IMR-90 (cell line): ENCODE measurements at regions not wholly inside any gene's neighbourhood (a gene's known extent, or its start where the extent isn't known, plus 50 kb on each side); places are given as distances from the start of the nearest gene placed in this dataset.
"Not testable (repeated sequence)": the region's sequence is repeated elsewhere in the genome, so short reads cannot be mapped to it uniquely, and the experiment has no call there.

Source experiments
- ATAC-seq: fragments of 200-7000 bp; cut with Tn5 transposase; 2 replicates; pipeline ENCODE4 v1.9.1; 2020; ENCODE audit warnings: low read depth, mild to moderate bottlenecking, moderate library complexity
- BruUV-seq: library from RNA; stranded (reverse); fragments of 400-500 nt; replicated peaks from 2 replicates; lab custom pipeline; 2021; lab: Mats Ljungman, UMichigan
- CTCF ChIA-PET: fragments of 300-600 bp; formaldehyde crosslinking; extraction: SDS; loops from one replicate; lab custom pipeline; 2021; ENCODE audit warnings: antibody characterized with exemption; lab: Yijun Ruan, JAX
- POLR2A ChIA-PET: fragments of 300-600 bp; sonication (Branson Sonifier 250); formaldehyde crosslinking; loops from one replicate; lab custom pipeline; 2022; ENCODE audit warnings: antibody characterized with exemption; ENCODE audit not compliant: unreplicated experiment; lab: Charles Lee
- DNase-seq: peaks from one replicate; pipeline ENCODE4 v3.0.0; 2013
- H2AFZ ChIP-seq: replicated peaks from 2 replicates; pipeline ENCODE3; 2013; ENCODE audit warnings: low read length, mild to moderate bottlenecking; ENCODE audit not compliant: poor library complexity
- H2AK5ac ChIP-seq: 2 replicates; pipeline ENCODE4 v1.6.1; 2013; ENCODE audit warnings: low read depth, low read length, inconsistent platforms
- H2AK9ac ChIP-seq: replicated peaks from 2 replicates; pipeline ENCODE3; 2013; ENCODE audit warnings: mild to moderate bottlenecking, low read depth, low read length, moderate library complexity; ENCODE audit not compliant: poor library complexity
- H2BK120ac ChIP-seq: 2 replicates; pipeline ENCODE4 v1.6.1; 2013; ENCODE audit warnings: low read depth, low read length, inconsistent platforms
- H2BK15ac ChIP-seq: 3 replicates; pipeline ENCODE4 v1.6.1; 2013; ENCODE audit warnings: low read depth, low read length, inconsistent platforms
- H2BK20ac ChIP-seq: 2 replicates; pipeline ENCODE4 v1.6.1; 2013; ENCODE audit warnings: low read depth, mild to moderate bottlenecking, inconsistent platforms, low read length, moderate library complexity
- H2BK5ac ChIP-seq: 2 replicates; pipeline ENCODE4 v1.6.1; 2013; ENCODE audit warnings: mild to moderate bottlenecking, low read depth, low read length, inconsistent platforms; ENCODE audit not compliant: poor library complexity, severe bottlenecking
- H3K14ac ChIP-seq: replicated peaks from 2 replicates; pipeline ENCODE4 v1.6.1; 2013; ENCODE audit warnings: low read depth, low read length, inconsistent platforms
- H3K18ac ChIP-seq: 2 replicates; pipeline ENCODE4 v1.6.1; 2013; ENCODE audit warnings: low read depth, low read length, control low read depth
- H3K23ac ChIP-seq: 2 replicates; pipeline ENCODE4 v1.6.1; 2013; ENCODE audit warnings: low read depth, low read length, inconsistent platforms
- H3K27ac ChIP-seq: 2 replicates; pipeline ENCODE4 v1.5.1; 2013; ENCODE audit warnings: mild to moderate bottlenecking, control low read depth, low read length; ENCODE audit not compliant: insufficient read depth
- H3K27me3 ChIP-seq: 2 replicates; pipeline ENCODE4 v1.6.1; 2013; ENCODE audit warnings: low read length; ENCODE audit not compliant: control insufficient read depth, insufficient read depth
- H3K36me3 ChIP-seq: 2 replicates; pipeline ENCODE4 v1.6.1; 2013; ENCODE audit warnings: low read length, mixed read lengths; ENCODE audit not compliant: control insufficient read depth, insufficient read depth
- H3K4ac ChIP-seq: 2 replicates; pipeline ENCODE4 v1.6.1; 2013; ENCODE audit warnings: low read depth, low read length, inconsistent platforms
- H3K4me1 ChIP-seq: 2 replicates; pipeline ENCODE4 v1.6.1; 2013; ENCODE audit warnings: low read length, mixed read lengths; ENCODE audit not compliant: control insufficient read depth, insufficient read depth
- H3K4me2 ChIP-seq: 2 replicates; pipeline ENCODE4 v1.6.1; 2013; ENCODE audit warnings: low read depth, mild to moderate bottlenecking, control low read depth, low read length, moderate library complexity
- H3K4me3 ChIP-seq: 2 replicates; pipeline ENCODE4 v1.5.1; 2013; ENCODE audit warnings: low read depth, mild to moderate bottlenecking, control low read depth, low read length, moderate library complexity; ENCODE audit not compliant: insufficient read depth
- H3K56ac ChIP-seq: 2 replicates; pipeline ENCODE4 v1.6.1; 2013; ENCODE audit warnings: low read length, inconsistent platforms; ENCODE audit not compliant: insufficient read depth; ENCODE audit errors: extremely low read depth
- H3K79me1 ChIP-seq, 2 experiments: 2 replicates each; pipeline ENCODE4 v1.6.1; 2013; ENCODE audit warnings: low read length in 2 of 2, inconsistent platforms in 1 of 2, low read depth in 1 of 2
- H3K9ac ChIP-seq: 2 replicates; pipeline ENCODE4 v1.6.1; 2013; ENCODE audit warnings: low read depth, low read length, control low read depth
- H3K9me1 ChIP-seq: 2 replicates; pipeline ENCODE4 v1.6.1; 2013; ENCODE audit warnings: low read length, inconsistent platforms; ENCODE audit not compliant: insufficient read depth
- H3K9me3 ChIP-seq: 2 replicates; pipeline ENCODE4 v1.6.1; 2013; ENCODE audit warnings: low read length; ENCODE audit not compliant: control insufficient read depth, insufficient read depth
- H4K20me1 ChIP-seq: 2 replicates; pipeline ENCODE4 v1.6.1; 2013; ENCODE audit warnings: low read length, inconsistent platforms; ENCODE audit not compliant: insufficient read depth
- H4K5ac ChIP-seq: 2 replicates; pipeline ENCODE4 v1.6.1; 2013; ENCODE audit warnings: mild to moderate bottlenecking, low read depth, low read length, control low read depth
- H4K8ac ChIP-seq, 2 experiments: 2 replicates each; pipeline ENCODE4 v1.6.1; 2013; ENCODE audit warnings: low read depth in 2 of 2, low read length in 2 of 2, control low read depth in 1 of 2, inconsistent platforms in 1 of 2
- H4K91ac ChIP-seq: 2 replicates; pipeline ENCODE4 v1.6.1; 2013; ENCODE audit warnings: low read depth, low read length, inconsistent platforms; ENCODE audit not compliant: insufficient read depth
- WGBS, 2 experiments: methylation state at CpG; one replicate each; pipeline versions ENCODE4 v1.1.5 to v1.1.7; 2013; ENCODE audit warnings: missing lambda C conversion rate in 2 of 2; ENCODE audit not compliant: insufficient read length in 1 of 2; ENCODE audit errors: extremely low coverage in 2 of 2; 5-methylcytosine and 5-hydroxymethylcytosine counted together
- dilution Hi-C: fragments of 300-500 bp; cut with HindIII; formaldehyde crosslinking; loops from one replicate; pipeline ENCODE4 v1.14.3; 2018; ENCODE audit warnings: low sequenced_read_pairs; ENCODE audit not compliant: unreplicated experiment
- in situ Hi-C: fragments of 300-500 bp; cut with MboI; formaldehyde crosslinking; loops from 3 replicates; pipeline ENCODE4 v1.14.3; 2019; ENCODE audit warnings: low sequenced_read_pairs, inconsistent platforms, mixed read lengths
- intact Hi-C: fragments of 100-400 bp; cut with micrococcal nuclease; formaldehyde crosslinking; loops from 2 replicates; pipeline ENCODE4 v1.10.0; 2022

- H3K9ac ChIP-seq, dilution Hi-C loops, H4K5ac ChIP-seq, H3K9me3 ChIP-seq, H3K4me3 ChIP-seq, in situ Hi-C loops, H3K4ac ChIP-seq, H3K27me3 ChIP-seq, H3K18ac ChIP-seq, DNase-seq, H4K20me1 ChIP-seq, H4K8ac ChIP-seq, H2AK9ac ChIP-seq, H2BK120ac ChIP-seq, POLR2A ChIA-PET, H3K4me2 ChIP-seq, intact Hi-C loops, H3K9me1 ChIP-seq, H2AK5ac ChIP-seq, H3K23ac ChIP-seq, CTCF ChIA-PET, H3K4me1 ChIP-seq, H2BK5ac ChIP-seq, H3K79me1 ChIP-seq, H3K36me3 ChIP-seq, H2BK15ac ChIP-seq, H3K27ac ChIP-seq, BruUV-seq, H3K14ac ChIP-seq, H2AFZ ChIP-seq, H3K56ac ChIP-seq, ATAC-seq, H2BK20ac ChIP-seq, H4K91ac ChIP-seq: not testable (repeated sequence)
- WGBS, 2 experiments = no CpG with 5 or more reads among the region's 16 CpGs
Observed at GRCh38 chr6:91881791-91882190, 1294.9 kb upstream of the MAP3K7 start.
